Hematopoietic multipotent progenitor cell treated with erythropoietin and hydrocortisone succinate and interleukin-3 and kit ligand, for 17 days (in vitro differentiated cells): ENCODE measurements at regions not wholly inside any gene's neighbourhood (a gene's known extent, or its start where the extent isn't known, plus 50 kb on each side); places are given as distances from the start of the nearest gene placed in this dataset.

ENCODE experiments used
- DNase-seq: peaks from one replicate; pipeline ENCODE4 v3.0.0-alpha.2; 2015; ENCODE audit warnings: low spot score

GRCh38 chr11:70931430-70931829, 320.9 kb downstream of the SHANK2 start:
- no peak for DNase-seq

- DNase-seq: no peak
These were observed 318.3 kb downstream of the SHANK2 start for GRCh38 chr11:70933981-70934583.

GRCh38 chr11:70935006-70935768, 317.2 kb downstream of the SHANK2 start:
- DNase-seq: no peak

GRCh38 chr11:70942593-70942992, 309.8 kb downstream of the SHANK2 start:
- no peak for DNase-seq

GRCh38 chr11:70944141-70944540, 308.2 kb downstream of the SHANK2 start:
- DNase-seq: no peak

GRCh38 chr11:70944636-70945035, 307.7 kb downstream of the SHANK2 start:
- DNase-seq: no peak

- DNase-seq: no peak
These were observed 304.0 kb downstream of the SHANK2 start for GRCh38 chr11:70948398-70948797.

GRCh38 chr11:70948855-70949531, 303.4 kb downstream of the SHANK2 start:
- DNase-seq: no peak

GRCh38 chr11:70951139-70951804, 301.1 kb downstream of the SHANK2 start:
- DNase-seq: no peak

GRCh38 chr11:70952191-70952590, 300.2 kb downstream of the SHANK2 start:
- no peak for DNase-seq

GRCh38 chr11:70953720-70954119, 298.7 kb downstream of the SHANK2 start:
- DNase-seq: no peak

- DNase-seq: no peak
These were observed 297.9 kb downstream of the SHANK2 start for GRCh38 chr11:70954471-70954870.
